ENCODE measurements at regions not wholly inside any gene's neighbourhood (a gene's known extent, or its start where the extent isn't known, plus 50 kb on each side); places are given as distances from the start of the nearest gene placed in this dataset.

DNA sequence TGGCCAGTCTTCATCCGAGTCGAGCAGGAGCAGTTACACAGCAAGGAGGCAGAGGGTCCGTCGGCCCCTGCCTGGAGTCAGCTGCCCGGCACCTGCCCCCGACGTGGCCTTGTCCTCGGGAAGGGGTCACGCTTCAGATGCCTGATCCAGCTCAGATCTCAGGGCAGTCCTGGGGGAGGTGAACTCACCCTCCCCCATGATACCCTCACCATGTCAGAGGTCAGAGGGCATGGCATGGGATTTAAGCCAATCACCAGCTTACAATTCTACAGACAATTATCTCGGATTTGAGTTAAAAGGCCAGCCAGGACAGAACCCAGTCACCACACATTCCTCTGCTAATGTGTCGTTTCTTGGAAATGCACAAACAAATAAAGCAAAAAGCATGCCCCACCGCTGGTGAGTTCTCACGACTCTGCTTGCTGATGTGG, 211.3 kb downstream of the FOXL1 start:
- TF ChIP-seq CTCF (IDR thresholded peaks at IDR 0.05) (no peak), POLR2A (IDR thresholded peaks at IDR 0.05) (no peak)
